Spleen (tissue), 11 donors: ENCODE measurements at regions not wholly inside any gene's neighbourhood (a gene's known extent, or its start where the extent isn't known, plus 50 kb on each side); places are given as distances from the start of the nearest gene placed in this dataset.

Experiments
- DNase-seq: peaks from one replicate; pipeline ENCODE4 v3.0.0-alpha.2; 2020
- H3K27ac ChIP-seq, 8 donors: fragments of 200-600 bp; sonication (generic) in 7 of 8; 1 replicate in 4 of 8; 2 replicates in 4 of 8; pipeline versions ENCODE4 v1.5.0 to v1.8.0; 2016 to 2021; ENCODE audit warnings: inconsistent platforms in 4 of 8, mild to moderate bottlenecking in 4 of 8, moderate library complexity in 1 of 8
- H3K27me3 ChIP-seq, 7 donors: fragments of 200-600 bp; sonication (generic) in 6 of 7; replicated peaks in 1 of 7; 1 replicate in 4 of 7; 2 replicates in 3 of 7; pipeline versions ENCODE4 v1.5.0 to v1.8.0; 2016 to 2021; ENCODE audit warnings: inconsistent platforms in 3 of 7, mild to moderate bottlenecking in 1 of 7
- H3K36me3 ChIP-seq, 6 donors: fragments of 200-600 bp; sonication (generic) in 5 of 6; 1 replicate in 4 of 6; 2 replicates in 2 of 6; pipeline versions ENCODE4 v1.5.0 to v1.8.0; 2016 to 2021; ENCODE audit warnings: inconsistent platforms in 2 of 6
- H3K4me1 ChIP-seq, 6 donors: fragments of 200-600 bp; sonication (generic) in 5 of 6; 1 replicate in 3 of 6; 2 replicates in 3 of 6; pipeline versions ENCODE4 v1.5.0 to v1.8.0; 2016 to 2021; ENCODE audit warnings: inconsistent platforms in 3 of 6
- H3K4me3 ChIP-seq, 8 donors: fragments of 200-600 bp; sonication (generic) in 7 of 8; 1 replicate in 4 of 8; 2 replicates in 4 of 8; pipeline versions ENCODE4 v1.5.0 to v1.8.0; 2016 to 2021; ENCODE audit warnings: inconsistent platforms in 4 of 8, mild to moderate bottlenecking in 4 of 8, moderate library complexity in 2 of 8
- H3K9me3 ChIP-seq, 8 donors: fragments of 200-600 bp; sonication (generic) in 7 of 8; 1 replicate in 4 of 8; 2 replicates in 4 of 8; pipeline versions ENCODE4 v1.5.0 to v1.8.0; 2016 to 2021; ENCODE audit warnings: inconsistent platforms in 4 of 8
- POLR2A ChIP-seq, 3 donors: fragments of 450-650 bp; IDR thresholded peaks; one replicate each; pipeline ENCODE4 v1.5.1; 2017; ENCODE audit warnings: antibody characterized with exemption in 3 of 3, mild to moderate bottlenecking in 1 of 3
- POLR2AphosphoS5 ChIP-seq, 3 donors: sonication (generic); formaldehyde crosslinking; IDR thresholded peaks; one replicate each; pipeline ENCODE4 v1.5.1; 2017; ENCODE audit warnings: antibody characterized with exemption in 3 of 3
- WGBS, 5 donors: extraction: QIAGEN DNeasy Blood & Tissue Kit in 3 of 5; methylation state at CpG; one replicate each; pipeline versions ENCODE4 v1.1.5 to v1.1.7; 2013 to 2018; 5-methylcytosine and 5-hydroxymethylcytosine counted together
- intact Hi-C: fragments of 100-400 bp; cut with DNase I; formaldehyde crosslinking; loops from one replicate; pipeline ENCODE4 v1.15.0; 2023; ENCODE audit warnings: low total_unique reads
- TF ChIP-seq, protein P1 (sequence below), 11 experiments: fragments of 200-600 bp in 7 of 11; fragments of 450-650 bp in 4 of 11; sonication (generic) in 4 of 11; IDR thresholded peaks in 8 of 11; conservative IDR thresholded peaks in 3 of 11; 1 replicate in 7 of 11; 2 replicates in 4 of 11; pipeline versions ENCODE4 v1.4.0 to v1.8.0; 2016 to 2021; ENCODE audit warnings: antibody characterized with exemption in 11 of 11, inconsistent platforms in 4 of 11, mild to moderate bottlenecking in 1 of 11
- donor health status: healthy with polysubstance abuse.
- donor health status: DM: no; HTN: no; CAD: no; lungs with moderate emphysema.
- donor health status: DM: no; HTN: no; CAD: no.
- donor health status: Bipolar disorder and iron deficiency.
- donor health status: healthy.
- donor health status: DM: no; HTN: no; CAD: no.
- donor health status: DM: yes; HTN: yes; CAD: no.

DNA sequence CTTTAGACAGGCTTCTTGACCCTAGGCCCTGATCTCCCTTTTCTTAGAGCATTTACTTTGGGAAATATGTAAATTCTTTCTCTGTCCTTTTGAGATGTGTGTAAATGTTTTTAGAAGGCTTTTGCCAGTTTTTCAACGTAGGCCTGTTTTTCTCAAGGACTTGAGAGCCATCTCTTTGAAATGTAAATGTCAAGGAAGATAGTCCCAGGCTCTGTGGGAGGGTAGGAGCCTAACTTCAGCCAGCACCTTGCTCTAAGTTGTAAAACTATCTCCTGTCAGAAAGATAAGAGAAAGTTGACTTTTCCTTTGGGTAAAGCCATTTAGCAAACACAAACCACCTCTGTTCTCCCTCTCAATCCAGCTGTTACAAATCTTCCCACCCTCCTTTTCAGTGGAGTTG, 219.8 kb downstream of the RPS29 start:
- no peaks in the 10 kb centered on the region for H3K36me3 ChIP-seq
- H3K27ac ChIP-seq, result no peak overlapping the region
- no peaks in the 10 kb centered on the region for H3K4me1 ChIP-seq
- intact Hi-C loops, result no loop called here
- no peak for TF ChIP-seq POLR2A (IDR thresholded peaks at IDR 0.05)
- TF ChIP-seq, protein P1, sequence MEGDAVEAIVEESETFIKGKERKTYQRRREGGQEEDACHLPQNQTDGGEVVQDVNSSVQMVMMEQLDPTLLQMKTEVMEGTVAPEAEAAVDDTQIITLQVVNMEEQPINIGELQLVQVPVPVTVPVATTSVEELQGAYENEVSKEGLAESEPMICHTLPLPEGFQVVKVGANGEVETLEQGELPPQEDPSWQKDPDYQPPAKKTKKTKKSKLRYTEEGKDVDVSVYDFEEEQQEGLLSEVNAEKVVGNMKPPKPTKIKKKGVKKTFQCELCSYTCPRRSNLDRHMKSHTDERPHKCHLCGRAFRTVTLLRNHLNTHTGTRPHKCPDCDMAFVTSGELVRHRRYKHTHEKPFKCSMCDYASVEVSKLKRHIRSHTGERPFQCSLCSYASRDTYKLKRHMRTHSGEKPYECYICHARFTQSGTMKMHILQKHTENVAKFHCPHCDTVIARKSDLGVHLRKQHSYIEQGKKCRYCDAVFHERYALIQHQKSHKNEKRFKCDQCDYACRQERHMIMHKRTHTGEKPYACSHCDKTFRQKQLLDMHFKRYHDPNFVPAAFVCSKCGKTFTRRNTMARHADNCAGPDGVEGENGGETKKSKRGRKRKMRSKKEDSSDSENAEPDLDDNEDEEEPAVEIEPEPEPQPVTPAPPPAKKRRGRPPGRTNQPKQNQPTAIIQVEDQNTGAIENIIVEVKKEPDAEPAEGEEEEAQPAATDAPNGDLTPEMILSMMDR (IDR thresholded peaks at IDR 0.05 in 8 of 11, conservative IDR thresholded peaks at IDR 0.05 in 3 of 11), result no peak
- TF ChIP-seq POLR2AphosphoS5 (IDR thresholded peaks at IDR 0.05), result no peak
- WGBS, 5 donors, result 13 to 35% (median 28%) methylated on average over 1 of the region's 1 CpG
- H3K4me3 ChIP-seq, result no peak overlapping the region
- no peak for DNase-seq
- H3K9me3 ChIP-seq, result peaks cover 0 to 6% (median 1%) of the 10 kb centered on the region in 8 donors
- H3K27me3 ChIP-seq, result no peaks in the 10 kb centered on the region

- Histone ChIP-seq H3K9me3 (peaks cover 0 to 17% (median 3%) of the 10 kb centered on the region in 8 donors), H3K4me3 (no peak overlapping the region), H3K4me1 (no peaks in the 10 kb centered on the region), H3K27ac (no peak overlapping the region), H3K27me3 (no peaks in the 10 kb centered on the region), H3K36me3 (no peaks in the 10 kb centered on the region)
- intact Hi-C loops, result no loop called here
- no peak for TF ChIP-seq POLR2A (IDR thresholded peaks at IDR 0.05)
- TF ChIP-seq, protein P1 (IDR thresholded peaks at IDR 0.05 in 8 of 11, conservative IDR thresholded peaks at IDR 0.05 in 3 of 11), result no peak
- no peak for TF ChIP-seq POLR2AphosphoS5 (IDR thresholded peaks at IDR 0.05)
- DNase-seq, result no peak
- WGBS, 5 donors, result 34 to 61% (median 40%) methylated on average over 1 of the region's 1 CpG
Observed at GRCh38 chr14:49364752-49365117, 221.4 kb downstream of the RPS29 start.

GRCh38 chr14:49363821-49364751, 222.1 kb downstream of the RPS29 start:
- Histone ChIP-seq H3K36me3 (no peaks in the 10 kb centered on the region), H3K9me3 (peaks cover 0 to 17% (median 3%) of the 10 kb centered on the region in 8 donors), H3K27ac (no peak overlapping the region), H3K4me3 (no peak overlapping the region), H3K27me3 (no peaks in the 10 kb centered on the region), H3K4me1 (no peaks in the 10 kb centered on the region)
- no peak for DNase-seq
- no peak for TF ChIP-seq POLR2AphosphoS5 (IDR thresholded peaks at IDR 0.05)
- no peak for TF ChIP-seq POLR2A (IDR thresholded peaks at IDR 0.05)
- intact Hi-C loops, result no loop called here
- 13 to 29% (median 22%) methylated on average over 5 of the region's 5 CpGs for WGBS, 5 donors

GRCh38 chr14:49362916-49363315, 223.3 kb downstream of the RPS29 start:
- Histone ChIP-seq H3K9me3 (peaks cover 0 to 17% (median 3%) of the 10 kb centered on the region in 8 donors), H3K4me3 (no peak overlapping the region), H3K4me1 (no peaks in the 10 kb centered on the region), H3K36me3 (no peaks in the 10 kb centered on the region), H3K27ac (no peak overlapping the region), H3K27me3 (no peaks in the 10 kb centered on the region)
- DNase-seq, result no peak
- WGBS, 5 donors, result 68 to 93% (median 77%) methylated on average over 1 of the region's 1 CpG
- intact Hi-C loops, result no loop called here
- TF ChIP-seq POLR2AphosphoS5 (IDR thresholded peaks at IDR 0.05), result no peak
- no peak for TF ChIP-seq POLR2A (IDR thresholded peaks at IDR 0.05)
- TF ChIP-seq, protein P1 (IDR thresholded peaks at IDR 0.05 in 8 of 11, conservative IDR thresholded peaks at IDR 0.05 in 3 of 11), result no peak
